SK-N-SH treated with all-trans-retinoic acid at 6 μM for 48 hours (cell line): ENCODE measurements at regions not wholly inside any gene's neighbourhood (a gene's known extent, or its start where the extent isn't known, plus 50 kb on each side); places are given as distances from the start of the nearest gene placed in this dataset.
"Not testable (repeated sequence)": the region's sequence is repeated elsewhere in the genome, so short reads cannot be mapped to it uniquely, and the experiment has no call there.

Source experiments
- ATAC-seq: fragments of 200-7000 bp; cut with Tn5 transposase; 3 replicates; pipeline ENCODE4 v1.9.1; 2020; ENCODE audit warnings: mild to moderate bottlenecking, moderate library complexity
- ARNTL ChIP-seq: fragments of 450-650 bp; formaldehyde crosslinking; IDR thresholded peaks from 2 replicates; pipeline ENCODE4 v1.5.0; 2020; ENCODE audit warnings: low read depth, mild to moderate bottlenecking, moderate library complexity, borderline replicate concordance
- BACH2 ChIP-seq: fragments of 250-450 bp; sonication (Bioruptor Pico); IDR thresholded peaks from 2 replicates; pipeline ENCODE4 v1.9.0; 2021; ENCODE audit warnings: mild to moderate bottlenecking, borderline replicate concordance
- CREB5 ChIP-seq: fragments of 250-450 bp; sonication (Bioruptor Pico); IDR thresholded peaks from 2 replicates; pipeline ENCODE4 v1.5.1; 2020; ENCODE audit warnings: low read depth, mild to moderate bottlenecking, moderate library complexity
- CSDC2 ChIP-seq: fragments of 250-450 bp; sonication (Bioruptor Pico); IDR thresholded peaks from 2 replicates; pipeline ENCODE4 v1.5.0; 2020; ENCODE audit warnings: mild to moderate bottlenecking, moderate library complexity
- CSRNP3 ChIP-seq: fragments of 250-450 bp; sonication (Bioruptor Pico); IDR thresholded peaks from 2 replicates; pipeline ENCODE4 v1.5.1; 2021; ENCODE audit warnings: mild to moderate bottlenecking, moderate library complexity
- ESRRG ChIP-seq: fragments of 250-450 bp; sonication (Bioruptor Pico); IDR thresholded peaks from 2 replicates; pipeline ENCODE4 v1.6.1; 2021; ENCODE audit warnings: mild to moderate bottlenecking
- GLIS3 ChIP-seq: fragments of 250-450 bp; sonication (Bioruptor Pico); IDR thresholded peaks from 2 replicates; pipeline ENCODE4 v1.5.0; 2020; ENCODE audit warnings: mild to moderate bottlenecking, moderate library complexity
- ISL1 ChIP-seq: fragments of 250-450 bp; sonication (Bioruptor Pico); IDR thresholded peaks from 2 replicates; pipeline ENCODE4 v2.1.2; 2022; ENCODE audit warnings: mild to moderate bottlenecking, moderate library complexity
- OSR1 ChIP-seq: fragments of 250-450 bp; sonication (Bioruptor Pico); IDR thresholded peaks from 2 replicates; pipeline ENCODE4 v1.8.0; 2022; ENCODE audit warnings: moderate library complexity, mild to moderate bottlenecking, inconsistent platforms
- PATZ1 ChIP-seq: fragments of 250-450 bp; sonication (Bioruptor Pico); IDR thresholded peaks from 2 replicates; pipeline ENCODE4 v1.8.0; 2020; ENCODE audit warnings: mild to moderate bottlenecking, moderate library complexity, borderline replicate concordance
- PPARA ChIP-seq: fragments of 250-450 bp; sonication (Bioruptor Pico); IDR thresholded peaks from 2 replicates; pipeline ENCODE4 v1.5.0; 2020; ENCODE audit warnings: mild to moderate bottlenecking, borderline replicate concordance
- RARB ChIP-seq: fragments of 250-450 bp; sonication (Bioruptor Pico); IDR thresholded peaks from 2 replicates; pipeline ENCODE4 v1.8.0; 2021; ENCODE audit warnings: mild to moderate bottlenecking, moderate library complexity
- SNAI2 ChIP-seq: fragments of 250-450 bp; sonication (Bioruptor Pico); IDR thresholded peaks from 2 replicates; pipeline ENCODE4 v1.5.0; 2020; ENCODE audit warnings: mild to moderate bottlenecking, moderate library complexity
- TCF4 ChIP-seq: fragments of 250-450 bp; sonication (Bioruptor Pico); IDR thresholded peaks from 2 replicates; pipeline ENCODE4 v1.8.0; 2021; ENCODE audit warnings: mild to moderate bottlenecking, moderate library complexity, borderline replicate concordance
- TOX ChIP-seq: fragments of 250-450 bp; sonication (Bioruptor Pico); IDR thresholded peaks from 2 replicates; pipeline ENCODE4 v1.8.0; 2021; ENCODE audit warnings: mild to moderate bottlenecking, moderate library complexity, borderline replicate concordance
- TSHZ2 ChIP-seq: fragments of 250-450 bp; sonication (Bioruptor Pico); IDR thresholded peaks from 2 replicates; pipeline ENCODE4 v1.5.0; 2020; ENCODE audit warnings: mild to moderate bottlenecking, moderate library complexity
- ZC3H10 ChIP-seq: fragments of 250-450 bp; sonication (Bioruptor Pico); IDR thresholded peaks from 2 replicates; pipeline ENCODE4 v1.5.1; 2021; ENCODE audit warnings: mild to moderate bottlenecking, moderate library complexity
- ZFP3 ChIP-seq: fragments of 250-450 bp; sonication (Bioruptor Pico); IDR thresholded peaks from 2 replicates; pipeline ENCODE4 v1.5.0; 2020; ENCODE audit warnings: mild to moderate bottlenecking, moderate library complexity
- ZNF565 ChIP-seq: fragments of 450-650 bp; formaldehyde crosslinking; conservative IDR thresholded peaks from 2 replicates; pipeline ENCODE4 v1.5.0; 2020; ENCODE audit warnings: low read depth, mild to moderate bottlenecking, moderate library complexity
- ZNF70 ChIP-seq: fragments of 450-650 bp; formaldehyde crosslinking; IDR thresholded peaks from 2 replicates; pipeline ENCODE4 v1.5.0; 2020; ENCODE audit warnings: mild to moderate bottlenecking, moderate library complexity
- ZNF8 ChIP-seq: fragments of 450-650 bp; formaldehyde crosslinking; IDR thresholded peaks from 2 replicates; pipeline ENCODE4 v1.5.0; 2020; ENCODE audit warnings: mild to moderate bottlenecking, moderate library complexity

- no peak for ATAC-seq
- TF ChIP-seq PPARA (CRISPR knock-in tag) = no peak
- TF ChIP-seq ARNTL = no peak
- no peak for TF ChIP-seq GLIS3 (CRISPR knock-in tag)
- TF ChIP-seq RARB = no peak
- TF ChIP-seq TSHZ2 (CRISPR knock-in tag) = no peak
- TF ChIP-seq ESRRG (CRISPR knock-in tag) = no peak
- TF ChIP-seq TCF4 (CRISPR knock-in tag) = no peak
- no peak for TF ChIP-seq ZNF565
- no peak for TF ChIP-seq ZNF70 (CRISPR knock-in tag)
- TF ChIP-seq ZFP3 = no peak
- no peak for TF ChIP-seq SNAI2
These were observed 250.7 kb upstream of the PGRMC2 start for GRCh38 chr4:128538111-128538882.

- ATAC-seq = no peak
- TF ChIP-seq OSR1 (no peak), ZC3H10 (CRISPR knock-in tag) (no peak), SNAI2 (no peak), CREB5 (CRISPR knock-in tag) (no peak), RARB (no peak), CSRNP3 (CRISPR knock-in tag) (no peak), ISL1 (CRISPR knock-in tag) (no peak), ARNTL (no peak), GLIS3 (CRISPR knock-in tag) (no peak), TCF4 (CRISPR knock-in tag) (no peak), TOX (no peak), TSHZ2 (CRISPR knock-in tag) (no peak), PATZ1 (CRISPR knock-in tag) (no peak), ESRRG (CRISPR knock-in tag) (no peak), ZFP3 (no peak), ZNF8 (CRISPR knock-in tag) (no peak), ZNF70 (CRISPR knock-in tag) (no peak), BACH2 (CRISPR knock-in tag) (no peak), CSDC2 (no peak)
These were observed 249.1 kb upstream of the PGRMC2 start for GRCh38 chr4:128536746-128537145.

GRCh38 chr4:128535510-128535909 is 247.9 kb upstream of the PGRMC2 start:
- ATAC-seq = not testable (repeated sequence)
